K562 (cell line): ENCODE measurements at regions not wholly inside any gene's neighbourhood (a gene's known extent, or its start where the extent isn't known, plus 50 kb on each side); places are given as distances from the start of the nearest gene placed in this dataset.

Source experiments
- CBX1 ChIP-seq: sonication (generic); IDR thresholded peaks from 2 replicates; pipeline ENCODE4 v1.6.1; 2016; ENCODE audit warnings: antibody characterized with exemption, low read depth, mild to moderate bottlenecking
- HDGF ChIP-seq: fragments of 450-650 bp; IDR thresholded peaks from 2 replicates; pipeline ENCODE4 v1.6.1; 2016
- MBD2 ChIP-seq: sonication (generic); IDR thresholded peaks from 2 replicates; pipeline ENCODE4 v1.6.1; 2016; ENCODE audit warnings: low read depth, borderline replicate concordance
- SPI1 ChIP-seq: IDR thresholded peaks from 2 replicates; pipeline ENCODE4 v1.6.1; 2011; ENCODE audit warnings: low read depth, low read length, control low read depth, borderline replicate concordance
- ZNF699 ChIP-seq: fragments of 250-450 bp; sonication (Bioruptor Pico); IDR thresholded peaks from 2 replicates; pipeline ENCODE4 v1.8.0; 2021; ENCODE audit warnings: mild to moderate bottlenecking, moderate library complexity; ENCODE audit not compliant: insufficient replicate concordance
- TF ChIP-seq, protein P1 (sequence below): fragments of 250-450 bp; sonication (Bioruptor Pico); IDR thresholded peaks from 2 replicates; pipeline ENCODE4 v1.4.0; 2020
- TF ChIP-seq, protein P2 (sequence below): fragments of 250-450 bp; sonication (Bioruptor Pico); IDR thresholded peaks from 2 replicates; pipeline ENCODE4 v1.5.0; 2020; ENCODE audit warnings: mild to moderate bottlenecking, borderline replicate concordance
- TF ChIP-seq, protein P3 (sequence below), 2 experiments: fragments of 450-650 bp; IDR thresholded peaks; 2 replicates each; pipeline ENCODE4 v1.6.1; 2016; ENCODE audit warnings: mild to moderate bottlenecking in 2 of 2, borderline replicate concordance in 1 of 2, low read depth in 1 of 2, moderate library complexity in 1 of 2

- TF ChIP-seq, protein P1, sequence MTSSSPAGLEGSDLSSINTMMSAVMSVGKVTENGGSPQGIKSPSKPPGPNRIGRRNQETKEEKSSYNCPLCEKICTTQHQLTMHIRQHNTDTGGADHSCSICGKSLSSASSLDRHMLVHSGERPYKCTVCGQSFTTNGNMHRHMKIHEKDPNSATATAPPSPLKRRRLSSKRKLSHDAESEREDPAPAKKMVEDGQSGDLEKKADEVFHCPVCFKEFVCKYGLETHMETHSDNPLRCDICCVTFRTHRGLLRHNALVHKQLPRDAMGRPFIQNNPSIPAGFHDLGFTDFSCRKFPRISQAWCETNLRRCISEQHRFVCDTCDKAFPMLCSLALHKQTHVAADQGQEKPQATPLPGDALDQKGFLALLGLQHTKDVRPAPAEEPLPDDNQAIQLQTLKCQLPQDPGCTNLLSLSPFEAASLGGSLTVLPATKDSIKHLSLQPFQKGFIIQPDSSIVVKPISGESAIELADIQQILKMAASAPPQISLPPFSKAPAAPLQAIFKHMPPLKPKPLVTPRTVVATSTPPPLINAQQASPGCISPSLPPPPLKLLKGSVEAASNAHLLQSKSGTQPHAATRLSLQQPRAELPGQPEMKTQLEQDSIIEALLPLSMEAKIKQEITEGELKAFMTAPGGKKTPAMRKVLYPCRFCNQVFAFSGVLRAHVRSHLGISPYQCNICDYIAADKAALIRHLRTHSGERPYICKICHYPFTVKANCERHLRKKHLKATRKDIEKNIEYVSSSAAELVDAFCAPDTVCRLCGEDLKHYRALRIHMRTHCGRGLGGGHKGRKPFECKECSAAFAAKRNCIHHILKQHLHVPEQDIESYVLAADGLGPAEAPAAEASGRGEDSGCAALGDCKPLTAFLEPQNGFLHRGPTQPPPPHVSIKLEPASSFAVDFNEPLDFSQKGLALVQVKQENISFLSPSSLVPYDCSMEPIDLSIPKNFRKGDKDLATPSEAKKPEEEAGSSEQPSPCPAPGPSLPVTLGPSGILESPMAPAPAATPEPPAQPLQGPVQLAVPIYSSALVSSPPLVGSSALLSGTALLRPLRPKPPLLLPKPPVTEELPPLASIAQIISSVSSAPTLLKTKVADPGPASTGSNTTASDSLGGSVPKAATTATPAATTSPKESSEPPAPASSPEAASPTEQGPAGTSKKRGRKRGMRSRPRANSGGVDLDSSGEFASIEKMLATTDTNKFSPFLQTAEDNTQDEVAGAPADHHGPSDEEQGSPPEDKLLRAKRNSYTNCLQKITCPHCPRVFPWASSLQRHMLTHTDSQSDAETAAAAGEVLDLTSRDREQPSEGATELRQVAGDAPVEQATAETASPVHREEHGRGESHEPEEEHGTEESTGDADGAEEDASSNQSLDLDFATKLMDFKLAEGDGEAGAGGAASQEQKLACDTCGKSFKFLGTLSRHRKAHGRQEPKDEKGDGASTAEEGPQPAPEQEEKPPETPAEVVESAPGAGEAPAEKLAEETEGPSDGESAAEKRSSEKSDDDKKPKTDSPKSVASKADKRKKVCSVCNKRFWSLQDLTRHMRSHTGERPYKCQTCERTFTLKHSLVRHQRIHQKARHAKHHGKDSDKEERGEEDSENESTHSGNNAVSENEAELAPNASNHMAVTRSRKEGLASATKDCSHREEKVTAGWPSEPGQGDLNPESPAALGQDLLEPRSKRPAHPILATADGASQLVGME (CRISPR knock-in tag) = no peak
- TF ChIP-seq ZNF699 = no peak
- no peak for TF ChIP-seq SPI1
- no peak for TF ChIP-seq MBD2
- TF ChIP-seq HDGF = no peak
- no peak for TF ChIP-seq CBX1
- TF ChIP-seq, protein P2, sequence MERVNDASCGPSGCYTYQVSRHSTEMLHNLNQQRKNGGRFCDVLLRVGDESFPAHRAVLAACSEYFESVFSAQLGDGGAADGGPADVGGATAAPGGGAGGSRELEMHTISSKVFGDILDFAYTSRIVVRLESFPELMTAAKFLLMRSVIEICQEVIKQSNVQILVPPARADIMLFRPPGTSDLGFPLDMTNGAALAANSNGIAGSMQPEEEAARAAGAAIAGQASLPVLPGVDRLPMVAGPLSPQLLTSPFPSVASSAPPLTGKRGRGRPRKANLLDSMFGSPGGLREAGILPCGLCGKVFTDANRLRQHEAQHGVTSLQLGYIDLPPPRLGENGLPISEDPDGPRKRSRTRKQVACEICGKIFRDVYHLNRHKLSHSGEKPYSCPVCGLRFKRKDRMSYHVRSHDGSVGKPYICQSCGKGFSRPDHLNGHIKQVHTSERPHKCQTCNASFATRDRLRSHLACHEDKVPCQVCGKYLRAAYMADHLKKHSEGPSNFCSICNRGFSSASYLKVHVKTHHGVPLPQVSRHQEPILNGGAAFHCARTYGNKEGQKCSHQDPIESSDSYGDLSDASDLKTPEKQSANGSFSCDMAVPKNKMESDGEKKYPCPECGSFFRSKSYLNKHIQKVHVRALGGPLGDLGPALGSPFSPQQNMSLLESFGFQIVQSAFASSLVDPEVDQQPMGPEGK (CRISPR knock-in tag) = no peak
- TF ChIP-seq, protein P3, sequence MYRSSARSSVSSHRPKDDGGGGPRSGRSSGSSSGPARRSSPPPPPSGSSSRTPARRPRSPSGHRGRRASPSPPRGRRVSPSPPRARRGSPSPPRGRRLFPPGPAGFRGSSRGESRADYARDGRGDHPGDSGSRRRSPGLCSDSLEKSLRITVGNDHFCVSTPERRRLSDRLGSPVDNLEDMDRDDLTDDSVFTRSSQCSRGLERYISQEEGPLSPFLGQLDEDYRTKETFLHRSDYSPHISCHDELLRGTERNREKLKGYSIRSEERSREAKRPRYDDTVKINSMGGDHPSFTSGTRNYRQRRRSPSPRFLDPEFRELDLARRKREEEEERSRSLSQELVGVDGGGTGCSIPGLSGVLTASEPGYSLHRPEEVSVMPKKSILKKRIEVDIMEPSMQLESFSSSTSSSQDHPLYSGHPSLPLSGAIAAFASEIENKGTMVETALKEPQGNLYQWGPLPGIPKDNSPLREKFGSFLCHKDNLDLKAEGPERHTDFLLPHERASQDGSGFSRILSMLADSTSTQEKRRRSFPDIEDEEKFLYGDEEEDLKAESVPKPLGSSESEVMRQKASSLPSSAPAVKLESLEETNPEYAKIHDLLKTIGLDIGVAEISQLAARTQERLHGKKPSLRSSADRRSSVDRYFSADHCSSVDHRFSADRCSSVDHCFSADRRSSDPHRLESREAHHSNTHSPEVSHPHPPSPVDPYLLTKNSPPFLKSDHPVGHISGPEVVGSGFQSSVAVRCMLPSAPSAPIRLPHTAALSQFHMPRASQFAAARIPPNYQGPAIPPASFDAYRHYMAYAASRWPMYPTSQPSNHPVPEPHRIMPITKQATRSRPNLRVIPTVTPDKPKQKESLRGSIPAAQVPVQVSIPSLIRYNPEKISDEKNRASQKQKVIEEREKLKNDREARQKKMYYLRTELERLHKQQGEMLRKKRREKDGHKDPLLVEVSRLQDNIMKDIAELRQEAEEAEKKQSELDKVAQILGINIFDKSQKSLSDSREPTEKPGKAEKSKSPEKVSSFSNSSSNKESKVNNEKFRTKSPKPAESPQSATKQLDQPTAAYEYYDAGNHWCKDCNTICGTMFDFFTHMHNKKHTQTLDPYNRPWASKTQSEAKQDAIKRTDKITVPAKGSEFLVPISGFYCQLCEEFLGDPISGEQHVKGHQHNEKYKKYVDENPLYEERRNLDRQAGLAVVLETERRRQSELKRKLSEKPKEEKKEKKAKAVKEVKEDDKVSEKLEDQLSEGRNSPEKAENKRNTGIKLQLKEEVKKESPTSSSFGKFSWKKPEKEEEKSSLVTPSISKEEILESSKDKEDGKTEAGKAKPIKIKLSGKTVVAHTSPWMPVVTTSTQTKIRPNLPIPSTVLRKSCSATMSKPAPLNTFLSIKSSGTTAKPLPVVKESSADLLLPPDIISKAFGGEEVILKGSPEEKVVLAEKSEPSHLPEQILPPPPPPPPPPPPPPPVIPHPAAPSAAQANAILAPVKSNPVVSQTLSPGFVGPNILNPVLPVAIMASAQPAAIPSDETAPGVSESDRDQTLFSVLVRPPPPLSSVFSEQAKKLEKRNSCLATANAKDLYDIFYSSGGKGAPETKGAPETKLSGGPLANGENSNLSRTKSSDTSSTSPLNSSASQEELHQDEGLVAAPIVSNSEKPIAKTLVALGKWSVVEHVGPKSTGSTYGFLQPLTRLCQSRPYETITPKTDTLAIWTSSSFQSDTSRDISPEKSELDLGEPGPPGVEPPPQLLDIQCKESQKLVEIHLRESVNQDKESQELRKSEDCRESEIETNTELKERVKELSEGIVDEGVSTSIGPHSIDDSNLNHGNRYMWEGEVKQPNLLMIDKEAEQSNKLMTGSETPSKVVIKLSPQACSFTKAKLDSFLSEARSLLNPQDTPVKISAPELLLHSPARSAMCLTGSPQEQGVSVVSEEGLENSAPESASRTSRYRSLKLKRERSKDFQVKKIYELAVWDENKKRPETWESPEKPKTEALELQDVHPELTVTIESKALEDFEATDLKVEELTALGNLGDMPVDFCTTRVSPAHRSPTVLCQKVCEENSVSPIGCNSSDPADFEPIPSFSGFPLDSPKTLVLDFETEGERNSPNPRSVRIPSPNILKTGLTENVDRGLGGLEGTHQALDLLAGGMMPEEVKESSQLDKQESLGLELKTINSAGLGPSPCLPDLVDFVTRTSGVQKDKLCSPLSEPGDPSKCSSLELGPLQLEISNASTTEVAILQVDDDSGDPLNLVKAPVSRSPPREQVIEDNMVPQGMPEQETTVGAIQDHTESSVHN (IDR thresholded peaks at IDR 0.05; ENCODE audit: borderline replicate concordance in 1 of 2, low read depth in 1 of 2) = no peak
These were observed 308.8 kb downstream of the HHIPL2 start (continued) for GRCh38 chr1:222239130-222239529.
